HEK293 (cell line): ENCODE measurements at regions not wholly inside any gene's neighbourhood (a gene's known extent, or its start where the extent isn't known, plus 50 kb on each side); places are given as distances from the start of the nearest gene placed in this dataset.

ENCODE experiments used
- BCL11B ChIP-seq: fragments of 450-650 bp; formaldehyde crosslinking; IDR thresholded peaks from 2 replicates; pipeline ENCODE4 v1.5.1; 2016; ENCODE audit warnings: low read depth, missing biosample characterization, missing genetic modification characterization
- CTCF ChIP-seq: fragments of 450-650 bp; formaldehyde crosslinking; IDR thresholded peaks from 2 replicates; pipeline ENCODE4 v1.5.1; 2016; ENCODE audit warnings: missing biosample characterization, missing genetic modification characterization
- ELK4 ChIP-seq: IDR thresholded peaks from 2 replicates; pipeline ENCODE4 v1.6.1; 2011; ENCODE audit warnings: mild to moderate bottlenecking, low read depth, low read length, borderline replicate concordance
- HIC1 ChIP-seq: fragments of 450-650 bp; formaldehyde crosslinking; IDR thresholded peaks from 2 replicates; pipeline ENCODE4 v1.5.1; 2016; ENCODE audit warnings: missing biosample characterization, missing genetic modification characterization
- KLF17 ChIP-seq: fragments of 450-650 bp; formaldehyde crosslinking; IDR thresholded peaks from 2 replicates; pipeline ENCODE4 v1.5.1; 2016; ENCODE audit warnings: missing biosample characterization, missing genetic modification characterization
- KLF8 ChIP-seq: fragments of 450-650 bp; formaldehyde crosslinking; IDR thresholded peaks from 2 replicates; pipeline ENCODE4 v1.5.1; 2016; ENCODE audit warnings: missing biosample characterization, missing genetic modification characterization
- SALL2 ChIP-seq: fragments of 450-650 bp; formaldehyde crosslinking; IDR thresholded peaks from 2 replicates; pipeline ENCODE4 v1.5.0; 2017; ENCODE audit warnings: missing biosample characterization, mild to moderate bottlenecking, missing genetic modification characterization, borderline replicate concordance
- SETDB1 ChIP-seq: IDR thresholded peaks from one replicate; pipeline ENCODE4 v1.6.1; 2017; ENCODE audit warnings: mild to moderate bottlenecking, low read length, moderate library complexity, mixed read lengths; ENCODE audit not compliant: insufficient read length
- WT1 ChIP-seq: fragments of 450-650 bp; formaldehyde crosslinking; IDR thresholded peaks from 2 replicates; pipeline ENCODE4 v1.5.1; 2016; ENCODE audit warnings: missing biosample characterization, missing genetic modification characterization
- ZBTB49 ChIP-seq: fragments of 450-650 bp; formaldehyde crosslinking; IDR thresholded peaks from 2 replicates; pipeline ENCODE4 v1.5.1; 2016; ENCODE audit warnings: missing biosample characterization, missing genetic modification characterization, low read depth
- ZBTB6 ChIP-seq: fragments of 450-650 bp; formaldehyde crosslinking; IDR thresholded peaks from 2 replicates; pipeline ENCODE4 v1.5.1; 2017; ENCODE audit warnings: missing biosample characterization, missing genetic modification characterization
- ZFP69B ChIP-seq: fragments of 450-650 bp; formaldehyde crosslinking; IDR thresholded peaks from 2 replicates; pipeline ENCODE4 v1.5.1; 2016; ENCODE audit warnings: missing biosample characterization, missing genetic modification characterization
- ZNF112 ChIP-seq: fragments of 450-650 bp; formaldehyde crosslinking; IDR thresholded peaks from 2 replicates; pipeline ENCODE4 v1.5.0; 2017; ENCODE audit warnings: missing biosample characterization, missing genetic modification characterization
- ZNF169 ChIP-seq: fragments of 450-650 bp; formaldehyde crosslinking; IDR thresholded peaks from 2 replicates; pipeline ENCODE4 v1.5.1; 2016; ENCODE audit warnings: missing biosample characterization, missing genetic modification characterization
- ZNF202 ChIP-seq: fragments of 450-650 bp; formaldehyde crosslinking; IDR thresholded peaks from 2 replicates; pipeline ENCODE4 v1.5.1; 2016; ENCODE audit warnings: missing biosample characterization, missing genetic modification characterization, borderline replicate concordance
- ZNF292 ChIP-seq: fragments of 450-650 bp; formaldehyde crosslinking; IDR thresholded peaks from 2 replicates; pipeline ENCODE4 v1.5.1; 2016; ENCODE audit warnings: low read depth, missing biosample characterization, missing genetic modification characterization, borderline replicate concordance
- ZNF341 ChIP-seq: fragments of 450-650 bp; formaldehyde crosslinking; IDR thresholded peaks from 2 replicates; pipeline ENCODE4; 2016; ENCODE audit warnings: low read depth, missing biosample characterization, missing genetic modification characterization
- ZNF37A ChIP-seq: fragments of 450-650 bp; IDR thresholded peaks from 2 replicates; pipeline ENCODE4 v1.5.1; 2018; ENCODE audit warnings: missing biosample characterization, missing genetic modification characterization
- ZNF394 ChIP-seq: fragments of 450-650 bp; formaldehyde crosslinking; IDR thresholded peaks from 2 replicates; pipeline ENCODE4 v1.5.1; 2016; ENCODE audit warnings: missing biosample characterization, missing genetic modification characterization, mild to moderate bottlenecking, moderate library complexity, borderline replicate concordance
- ZNF433 ChIP-seq: fragments of 450-650 bp; formaldehyde crosslinking; IDR thresholded peaks from 2 replicates; pipeline ENCODE4 v1.5.1; 2016; ENCODE audit warnings: missing biosample characterization, missing genetic modification characterization, low read depth
- ZNF510 ChIP-seq: fragments of 450-650 bp; formaldehyde crosslinking; IDR thresholded peaks from 2 replicates; pipeline ENCODE4 v1.5.1; 2018; ENCODE audit warnings: mild to moderate bottlenecking, missing genetic modification characterization, missing biosample characterization; ENCODE audit not compliant: insufficient replicate concordance
- ZNF555 ChIP-seq: fragments of 450-650 bp; formaldehyde crosslinking; conservative IDR thresholded peaks from 2 replicates; pipeline ENCODE4 v1.5.1; 2017; ENCODE audit warnings: missing biosample characterization, mild to moderate bottlenecking, missing genetic modification characterization, inconsistent platforms

GRCh38 chr6:103507052-103507451 lies 1352.7 kb downstream of the HACE1 start (continued):
- no peak for TF ChIP-seq ZBTB6
- TF ChIP-seq WT1: no peak
- TF ChIP-seq ZBTB49 (tag by site-specific recombination): no peak
- no peak for TF ChIP-seq ZNF169 (tag by site-specific recombination)
- TF ChIP-seq ZNF433 (tag by site-specific recombination): peak; percentile 62
- TF ChIP-seq ZNF202 (tag by site-specific recombination): peak; percentile 86; the same call in 1 of the 2 replicates
- TF ChIP-seq KLF17 (tag by site-specific recombination): no peak
- no peak for TF ChIP-seq ZNF112
- no peak for TF ChIP-seq SALL2 (tag by site-specific recombination)
- TF ChIP-seq ELK4: no peak
- TF ChIP-seq ZNF394 (tag by site-specific recombination): peak; percentile 79; the same call in 1 of the 2 replicates
- TF ChIP-seq ZNF555 (tag by site-specific recombination): peak; percentile 80
- TF ChIP-seq SETDB1: no peak
- no peak for TF ChIP-seq CTCF (tag by site-specific recombination)
- TF ChIP-seq ZFP69B (tag by site-specific recombination): no peak
- TF ChIP-seq ZNF292: 0 out of 2 replicates have a peak, but pooled peaks have one; percentile 21
- TF ChIP-seq ZNF37A (tag by site-specific recombination): no peak
- no peak for TF ChIP-seq ZNF510 (tag by site-specific recombination)
- TF ChIP-seq ZNF341 (tag by site-specific recombination): no peak
- TF ChIP-seq KLF8 (tag by site-specific recombination): no peak
- TF ChIP-seq BCL11B (tag by site-specific recombination): no peak
- no peak for TF ChIP-seq HIC1 (tag by site-specific recombination)
